HG02623 (cell line): ENCODE measurements at regions not wholly inside any gene's neighbourhood (a gene's known extent, or its start where the extent isn't known, plus 50 kb on each side); places are given as distances from the start of the nearest gene placed in this dataset.

Experiments
- ATAC-seq: cut with Tn5 transposase; IDR thresholded peaks from one replicate; pipeline ENCODE4 v1.9.1; 2021; ENCODE audit warnings: moderate library complexity; ENCODE audit not compliant: unreplicated experiment

DNA sequence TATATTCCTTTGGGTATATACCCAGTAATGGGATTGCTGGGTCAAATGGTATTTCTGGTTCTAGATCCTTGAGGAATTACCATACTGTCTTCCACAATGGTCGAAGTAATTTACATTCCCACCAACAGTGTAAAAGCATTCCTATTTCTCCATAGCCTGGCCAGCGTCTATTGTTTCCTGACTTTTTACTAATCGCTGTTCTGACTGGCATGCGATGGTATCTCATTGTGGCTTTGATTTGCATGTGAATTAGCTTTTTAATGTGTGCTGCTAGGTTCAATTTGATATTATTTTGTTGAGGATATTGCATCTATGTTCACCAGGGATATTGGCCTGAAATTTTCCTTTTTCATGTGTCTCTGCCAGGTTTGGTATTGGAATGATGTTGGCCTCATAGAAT, 67.4 kb upstream of the VRK2 start:
- ATAC-seq = no peak

DNA sequence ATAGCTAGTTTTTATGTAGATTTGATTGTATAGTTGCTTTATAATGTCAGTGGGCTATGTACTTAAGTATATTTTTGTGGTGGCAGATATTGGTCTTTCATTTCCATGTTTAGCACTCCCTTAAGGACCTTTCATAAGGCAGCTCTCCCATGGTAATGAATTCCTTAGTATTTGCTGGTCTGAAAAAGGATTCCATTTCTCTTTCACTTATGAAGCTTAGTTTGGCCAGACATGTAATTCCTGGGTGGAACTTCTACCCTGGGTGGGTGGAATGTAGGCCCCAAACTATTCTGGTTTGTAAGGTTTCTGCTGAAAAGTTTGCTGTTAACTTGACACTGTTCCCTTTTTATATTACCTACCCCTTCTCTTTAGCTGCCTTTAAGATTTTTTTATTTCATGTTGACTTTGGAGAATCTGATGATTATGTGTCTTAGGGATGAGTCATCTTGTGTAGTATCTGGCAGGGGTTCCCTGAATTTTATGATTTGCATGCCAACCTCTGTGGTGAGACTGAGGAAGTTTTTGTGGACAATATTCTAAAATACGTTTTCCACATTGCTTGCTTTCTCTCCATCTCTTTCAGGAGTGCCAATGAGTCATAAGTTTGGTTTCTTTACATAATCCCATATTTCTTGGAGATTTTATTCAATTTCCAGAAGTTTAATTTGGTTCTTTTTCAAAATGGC, 65.4 kb upstream of the VRK2 start:
- ATAC-seq = no peak

DNA sequence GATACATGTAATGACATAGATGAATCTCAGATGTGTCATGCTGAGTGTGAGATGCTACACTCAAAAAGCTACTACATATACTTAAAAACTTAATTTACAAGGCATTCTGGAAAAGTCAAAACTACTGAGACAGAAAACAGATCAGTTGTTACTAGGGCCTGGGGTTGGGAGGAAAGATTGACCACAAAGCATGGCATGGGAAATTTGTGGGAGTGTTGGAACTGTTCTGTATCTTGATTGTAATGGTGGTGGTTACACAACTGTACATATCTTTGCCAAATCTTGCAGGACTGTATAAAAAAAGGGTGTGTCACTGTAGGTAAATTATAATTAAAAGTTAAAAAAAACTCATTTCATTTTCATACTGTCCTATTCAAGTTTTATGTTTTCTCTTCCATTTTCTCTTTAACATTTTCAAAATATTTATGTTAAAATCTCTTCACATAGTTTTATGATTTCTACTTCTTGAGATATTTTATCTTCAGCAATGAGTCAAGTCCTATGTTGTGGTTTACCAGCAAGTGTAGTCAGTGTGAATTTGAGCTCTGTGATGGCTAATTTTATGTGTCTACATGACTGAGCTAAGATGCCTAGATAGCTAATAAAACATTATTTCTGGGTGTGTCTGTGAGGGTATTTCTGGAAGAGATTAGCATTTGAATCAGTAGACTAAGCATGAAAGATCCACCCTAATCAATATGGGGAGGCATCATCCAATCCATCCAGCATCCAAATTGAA, 58.6 kb upstream of the VRK2 start:
- no peak for ATAC-seq

DNA sequence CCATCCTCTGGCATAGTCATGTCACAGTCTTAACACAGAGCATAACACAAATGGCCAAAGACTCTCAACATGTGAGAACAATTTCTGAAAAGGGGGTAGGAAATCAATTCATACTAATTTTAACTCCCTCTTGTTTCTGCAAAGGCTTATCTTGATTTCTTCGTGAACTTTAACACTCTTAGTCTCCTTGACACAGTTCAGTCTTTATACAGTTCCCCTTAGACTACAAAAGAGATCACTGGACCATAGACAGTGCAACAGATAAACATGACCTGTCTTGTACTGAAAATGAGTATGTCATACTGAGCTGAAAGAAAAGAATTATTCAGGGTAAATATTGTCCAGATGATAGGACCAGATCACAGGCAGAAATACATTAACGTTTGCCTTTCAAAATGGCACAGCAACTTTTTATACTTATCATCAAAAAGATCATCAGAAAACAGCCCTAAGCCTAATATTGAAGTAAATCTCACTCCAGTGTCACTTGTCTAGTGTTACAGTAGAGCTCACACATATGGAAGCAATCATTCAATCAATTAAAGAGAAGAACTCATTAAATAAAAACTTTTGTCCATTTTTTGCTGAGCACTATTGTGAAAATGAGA, 56.4 kb upstream of the VRK2 start:
- ATAC-seq = no peak
